Hematopoietic multipotent progenitor cell treated with erythropoietin and hydrocortisone succinate and interleukin-3 and kit ligand, for 4 days (in vitro differentiated cells): ENCODE measurements at regions not wholly inside any gene's neighbourhood (a gene's known extent, or its start where the extent isn't known, plus 50 kb on each side); places are given as distances from the start of the nearest gene placed in this dataset.
A peak's percentile ranks its signal among the peaks of the same experiment; 100 is the strongest.

Experiments used
- DNase-seq: peaks from one replicate; pipeline ENCODE4 v3.0.0-alpha.2; 2015

GRCh38 chr7:1286946-1287645, 54.4 kb downstream of the UNCX start:
- DNase-seq = no peak

GRCh38 chr7:1287752-1288201, 55.1 kb downstream of the UNCX start:
- no peak for DNase-seq

GRCh38 chr7:1288390-1288995, 55.8 kb downstream of the UNCX start:
- DNase-seq = no peak

- DNase-seq = no peak
Measured at GRCh38 chr7:1288996-1289551, 56.4 kb downstream of the UNCX start.

- peak; percentile 20 for DNase-seq
Measured at GRCh38 chr7:1289666-1290025, 57.0 kb downstream of the UNCX start.

GRCh38 chr7:1290026-1290678, 57.5 kb downstream of the UNCX start:
- peak; percentile 55 for DNase-seq

- peak; percentile 16 for DNase-seq
Measured at GRCh38 chr7:1290679-1291356, 58.1 kb downstream of the UNCX start.

GRCh38 chr7:1291357-1291689, 58.7 kb downstream of the UNCX start:
- no peak for DNase-seq

- no peak for DNase-seq
Measured at GRCh38 chr7:1291845-1292765, 59.4 kb downstream of the UNCX start.

GRCh38 chr7:1292972-1293830, 60.5 kb downstream of the UNCX start:
- no peak for DNase-seq

- DNase-seq = no peak
Measured at GRCh38 chr7:1293950-1294411, 61.3 kb downstream of the UNCX start.

- no peak for DNase-seq
Measured at GRCh38 chr7:1295776-1296355, 63.2 kb downstream of the UNCX start.

GRCh38 chr7:1296356-1296981, 63.8 kb downstream of the UNCX start:
- DNase-seq = no peak

- DNase-seq = no peak
Measured at GRCh38 chr7:1297017-1297960, 64.6 kb downstream of the UNCX start.

- DNase-seq = no peak
Measured at GRCh38 chr7:1298051-1298930, 65.6 kb downstream of the UNCX start.

- DNase-seq = no peak
Measured at GRCh38 chr7:1298931-1299885, 66.5 kb downstream of the UNCX start.

- DNase-seq = no peak
Measured at GRCh38 chr7:1300206-1300605, 67.5 kb downstream of the UNCX start.
